H9 (cell line): ENCODE measurements at regions not wholly inside any gene's neighbourhood (a gene's known extent, or its start where the extent isn't known, plus 50 kb on each side); places are given as distances from the start of the nearest gene placed in this dataset.

Experiments used
- DNase-seq: peaks from one replicate; pipeline ENCODE4 v3.0.0-alpha.2; 2017
- H2AFZ ChIP-seq: one replicate; pipeline ENCODE4 v1.6.1; 2013; ENCODE audit warnings: mild to moderate bottlenecking, low read length, control low read depth, moderate library complexity
- H2AK5ac ChIP-seq: 2 replicates; pipeline ENCODE4 v1.6.1; 2013; ENCODE audit warnings: low read length, control low read depth, mixed read lengths; ENCODE audit not compliant: insufficient read length
- H2BK120ac ChIP-seq: one replicate; pipeline ENCODE4 v1.6.1; 2013; ENCODE audit warnings: low read depth, mild to moderate bottlenecking, low read length, control low read depth, inconsistent platforms; ENCODE audit not compliant: poor library complexity, severe bottlenecking
- H2BK12ac ChIP-seq: 2 replicates; pipeline ENCODE4 v1.6.1; 2013; ENCODE audit warnings: low read length, control low read depth, mixed read lengths, low read depth; ENCODE audit not compliant: insufficient read length
- H2BK15ac ChIP-seq: 2 replicates; pipeline ENCODE4 v1.6.1; 2013; ENCODE audit warnings: low read depth, low read length, control low read depth
- H2BK20ac ChIP-seq: one replicate; pipeline ENCODE4 v1.6.1; 2013; ENCODE audit warnings: low read depth, mild to moderate bottlenecking, low read length, control low read depth, inconsistent platforms; ENCODE audit not compliant: poor library complexity, severe bottlenecking
- H2BK5ac ChIP-seq: 2 replicates; pipeline ENCODE4 v1.6.1; 2013; ENCODE audit warnings: low read length, control low read depth, mixed read lengths; ENCODE audit not compliant: insufficient read length
- H3K14ac ChIP-seq: 2 replicates; pipeline ENCODE4 v1.6.1; 2013; ENCODE audit warnings: low read length, control low read depth; ENCODE audit not compliant: insufficient read depth
- H3K18ac ChIP-seq: 2 replicates; pipeline ENCODE4 v1.6.1; 2013; ENCODE audit warnings: low read depth, mild to moderate bottlenecking, mixed read lengths, low read length, control low read depth; ENCODE audit not compliant: insufficient read length
- H3K23ac ChIP-seq: 2 replicates; pipeline ENCODE4 v1.6.1; 2013; ENCODE audit warnings: low read length, control low read depth, mixed read lengths, low read depth; ENCODE audit not compliant: insufficient read length
- H3K23me2 ChIP-seq: 2 replicates; pipeline ENCODE4 v1.6.1; 2013; ENCODE audit warnings: low read depth, mild to moderate bottlenecking, mixed read lengths, low read length, control low read depth; ENCODE audit not compliant: insufficient read length, poor library complexity, severe bottlenecking
- H3K27ac ChIP-seq: 2 replicates; pipeline ENCODE4 v1.5.1; 2013; ENCODE audit warnings: low read length, control low read depth, mixed read lengths, low read depth; ENCODE audit not compliant: insufficient read length
- H3K27me3 ChIP-seq: 2 replicates; pipeline ENCODE4 v1.6.1; 2013; ENCODE audit warnings: low read length, control low read depth, inconsistent platforms; ENCODE audit not compliant: insufficient read depth
- H3K4ac ChIP-seq: 2 replicates; pipeline ENCODE4 v1.6.1; 2013; ENCODE audit warnings: low read depth, mild to moderate bottlenecking, control low read depth, inconsistent platforms, low read length, moderate library complexity
- H3K4me1 ChIP-seq: 2 replicates; pipeline ENCODE4 v1.6.1; 2013; ENCODE audit warnings: low read length, control low read depth, inconsistent platforms; ENCODE audit not compliant: insufficient read depth
- H3K4me2 ChIP-seq: 2 replicates; pipeline ENCODE4 v1.6.1; 2013; ENCODE audit warnings: low read length, control low read depth, mixed read lengths; ENCODE audit not compliant: insufficient read length, insufficient read depth
- H3K56ac ChIP-seq: 2 replicates; pipeline ENCODE4 v1.6.1; 2013; ENCODE audit warnings: low read depth, mild to moderate bottlenecking, mixed read lengths, low read length, control low read depth; ENCODE audit not compliant: insufficient read length
- H3K79me1 ChIP-seq: 2 replicates; pipeline ENCODE4 v1.6.1; 2013; ENCODE audit warnings: low read depth, mild to moderate bottlenecking, moderate library complexity, low read length, control low read depth, inconsistent platforms; ENCODE audit not compliant: insufficient read depth, poor library complexity, severe bottlenecking
- H3K79me2 ChIP-seq: 2 replicates; pipeline ENCODE4 v1.6.1; 2013; ENCODE audit warnings: low read length, control low read depth, inconsistent platforms; ENCODE audit not compliant: insufficient read depth
- H3K9ac ChIP-seq: 2 replicates; pipeline ENCODE4 v1.6.1; 2013; ENCODE audit warnings: low read length, control low read depth, mixed read lengths; ENCODE audit not compliant: insufficient read length; ENCODE audit errors: extremely low read depth
- H3K9me3 ChIP-seq: one replicate; pipeline ENCODE4 v1.6.1; 2013; ENCODE audit warnings: low read depth, low read length, inconsistent platforms; ENCODE audit not compliant: control insufficient read depth
- H3T11ph ChIP-seq: one replicate; pipeline ENCODE4 v1.6.1; 2013; ENCODE audit warnings: mild to moderate bottlenecking, low read length, control low read depth, inconsistent platforms
- H4K20me1 ChIP-seq: one replicate; pipeline ENCODE4 v1.6.1; 2013; ENCODE audit not compliant: control insufficient read depth, insufficient read length, insufficient read depth
- H4K5ac ChIP-seq: 2 replicates; pipeline ENCODE4 v1.6.1; 2013; ENCODE audit warnings: low read depth, mild to moderate bottlenecking, mixed read lengths, low read length, control low read depth; ENCODE audit not compliant: insufficient read length
- H4K8ac ChIP-seq: replicated peaks from 2 replicates; pipeline ENCODE4 v1.6.1; 2013; ENCODE audit warnings: low read length, control low read depth, mixed read lengths, low read depth; ENCODE audit not compliant: insufficient read length
- H4K91ac ChIP-seq: 2 replicates; pipeline ENCODE4 v1.6.1; 2013; ENCODE audit warnings: low read depth, mild to moderate bottlenecking, moderate library complexity, mixed read lengths, low read length, control low read depth; ENCODE audit not compliant: insufficient read length
- H3K27ac Mint-ChIP-seq, 3 experiments: 2 replicates in 2 of 3; 3 replicates in 1 of 3; pipeline ENCODE4 v1.8.0; 2020 to 2021; ENCODE audit warnings: mixed read lengths in 3 of 3, mild to moderate bottlenecking in 1 of 3, moderate library complexity in 1 of 3
- H3K27me3 Mint-ChIP-seq: 2 replicates; pipeline ENCODE4 v1.8.0; 2021; ENCODE audit warnings: low read depth, mild to moderate bottlenecking, moderate library complexity, mixed read lengths
- H3K36me3 Mint-ChIP-seq, 3 experiments: 2 replicates in 2 of 3; 3 replicates in 1 of 3; pipeline ENCODE4 v1.8.0; 2020 to 2021; ENCODE audit warnings: low read depth in 3 of 3, mixed read lengths in 3 of 3; ENCODE audit not compliant: insufficient read depth in 1 of 3
- H3K4me1 Mint-ChIP-seq, 2 experiments: 2 replicates each; pipeline ENCODE4 v1.8.0; 2020; ENCODE audit warnings: mixed read lengths in 2 of 2
- H3K4me3 Mint-ChIP-seq, 2 experiments: 2 replicates in 1 of 2; 3 replicates in 1 of 2; pipeline ENCODE4 v1.8.0; 2020 to 2021; ENCODE audit warnings: mild to moderate bottlenecking in 2 of 2, mixed read lengths in 2 of 2, moderate library complexity in 1 of 2
- H3K9me3 Mint-ChIP-seq, 2 experiments: 2 replicates in 1 of 2; 3 replicates in 1 of 2; pipeline ENCODE4 v1.8.0; 2020; ENCODE audit warnings: mild to moderate bottlenecking in 2 of 2, mixed read lengths in 2 of 2, moderate library complexity in 1 of 2
- WGBS: extraction: QIAGEN DNeasy Blood & Tissue Kit; methylation state at CpG from one replicate; pipeline ENCODE4 v1.1.7; 2013; ENCODE audit warnings: missing lambda C conversion rate, low lambda C conversion rate, mixed read lengths; ENCODE audit not compliant: insufficient read length; ENCODE audit errors: extremely low coverage; 5-methylcytosine and 5-hydroxymethylcytosine counted together
- TF ChIP-seq, protein P1 (sequence below): fragments of 200-600 bp; sonication (generic); conservative IDR thresholded peaks from 3 replicates; pipeline ENCODE4 v1.8.0; 2021; ENCODE audit warnings: antibody characterized with exemption, mild to moderate bottlenecking

DNA sequence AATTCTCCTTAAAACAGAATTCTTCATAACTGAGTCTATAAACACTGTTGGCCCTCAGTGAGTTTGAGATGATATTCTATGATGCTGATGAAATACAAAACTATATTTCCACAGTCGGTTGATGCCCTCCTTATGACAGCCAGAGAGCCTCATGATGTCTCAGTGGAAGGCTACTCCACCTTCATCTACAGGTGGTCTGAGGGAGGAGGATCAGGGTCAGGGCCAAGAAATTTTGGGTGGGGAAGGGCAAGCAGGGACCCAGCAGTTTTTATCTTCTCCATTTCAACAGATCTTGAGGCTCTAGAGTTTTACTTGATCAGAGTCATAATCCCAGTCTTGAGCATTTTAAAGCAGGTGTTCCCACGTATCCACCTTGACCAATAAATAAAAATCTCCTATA lies 90.8 kb downstream of the CCDC71L start:
- H3K9me3 Mint-ChIP-seq = peaks cover 0 to 3% of the 10 kb centered on the region in 2 experiments; a peak in 3 of 5 replicates
- H2BK12ac ChIP-seq = no peak overlapping the region
- no peak overlapping the region for H3K14ac ChIP-seq

More for the DNA sequence above, 90.8 kb downstream of the CCDC71L start:
- Histone ChIP-seq H2AK5ac (no peak overlapping the region), H4K20me1 (no peaks in the 10 kb centered on the region), H3K9ac (no peak overlapping the region), H2BK15ac (no peak overlapping the region), H3K79me2 (no peaks in the 10 kb centered on the region), H4K91ac (no peak overlapping the region), H2BK5ac (no peak overlapping the region), H3K4ac (no peak overlapping the region), H2AFZ (no peak overlapping the region), H3K23ac (no peak overlapping the region), H3K9me3 (no peaks in the 10 kb centered on the region), H3K79me1 (no peaks in the 10 kb centered on the region), H3K23me2 (no peaks in the 10 kb centered on the region), H3K27me3 (no peaks in the 10 kb centered on the region), H3K27ac (no peak overlapping the region), H3K4me1 (peaks cover 2% of the 10 kb centered on the region; the same call in 1 of the 2 replicates), H4K5ac (no peak overlapping the region), H3T11ph (no peak overlapping the region), H3K4me2 (no peak overlapping the region), H2BK20ac (no peak overlapping the region), H3K18ac (no peak overlapping the region), H2BK120ac (no peak overlapping the region), H4K8ac (no peak overlapping the region), H3K56ac (no peak overlapping the region)
- peaks cover 10% of the 10 kb centered on the region in 2 experiments for H3K4me1 Mint-ChIP-seq
- H3K36me3 Mint-ChIP-seq = peaks cover 0 to 3% (median 0%) of the 10 kb centered on the region in 3 experiments; a peak in 3 of 7 replicates
- TF ChIP-seq, protein P1, sequence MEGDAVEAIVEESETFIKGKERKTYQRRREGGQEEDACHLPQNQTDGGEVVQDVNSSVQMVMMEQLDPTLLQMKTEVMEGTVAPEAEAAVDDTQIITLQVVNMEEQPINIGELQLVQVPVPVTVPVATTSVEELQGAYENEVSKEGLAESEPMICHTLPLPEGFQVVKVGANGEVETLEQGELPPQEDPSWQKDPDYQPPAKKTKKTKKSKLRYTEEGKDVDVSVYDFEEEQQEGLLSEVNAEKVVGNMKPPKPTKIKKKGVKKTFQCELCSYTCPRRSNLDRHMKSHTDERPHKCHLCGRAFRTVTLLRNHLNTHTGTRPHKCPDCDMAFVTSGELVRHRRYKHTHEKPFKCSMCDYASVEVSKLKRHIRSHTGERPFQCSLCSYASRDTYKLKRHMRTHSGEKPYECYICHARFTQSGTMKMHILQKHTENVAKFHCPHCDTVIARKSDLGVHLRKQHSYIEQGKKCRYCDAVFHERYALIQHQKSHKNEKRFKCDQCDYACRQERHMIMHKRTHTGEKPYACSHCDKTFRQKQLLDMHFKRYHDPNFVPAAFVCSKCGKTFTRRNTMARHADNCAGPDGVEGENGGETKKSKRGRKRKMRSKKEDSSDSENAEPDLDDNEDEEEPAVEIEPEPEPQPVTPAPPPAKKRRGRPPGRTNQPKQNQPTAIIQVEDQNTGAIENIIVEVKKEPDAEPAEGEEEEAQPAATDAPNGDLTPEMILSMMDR = no peak
- DNase-seq = no peak
- H3K27ac Mint-ChIP-seq = no peak overlapping the region
- WGBS = no CpG with 5 or more reads among the region's 2 CpGs
- no peaks in the 10 kb centered on the region for H3K27me3 Mint-ChIP-seq
- H3K4me3 Mint-ChIP-seq = no peak overlapping the region
